Spinal cord (tissue), 9 donors: ENCODE measurements at regions not wholly inside any gene's neighbourhood (a gene's known extent, or its start where the extent isn't known, plus 50 kb on each side); places are given as distances from the start of the nearest gene placed in this dataset.
"Not testable (repeated sequence)": the region's sequence is repeated elsewhere in the genome, so short reads cannot be mapped to it uniquely, and the experiment has no call there.

ENCODE experiments used
- DNase-seq, 6 donors: peaks; one replicate each; pipeline versions ENCODE4 v3.0.0 to v3.0.0-alpha.2; 2013 to 2015; ENCODE audit warnings: low spot score in 6 of 6, low read depth in 4 of 6
- H3K27ac ChIP-seq: one replicate; pipeline ENCODE4 v1.5.1; 2013; ENCODE audit warnings: low read depth, low read length, control low read depth
- H3K27me3 ChIP-seq: one replicate; pipeline ENCODE4 v1.6.1; 2013; ENCODE audit warnings: low read length; ENCODE audit not compliant: control insufficient read depth, insufficient read depth
- H3K36me3 ChIP-seq: one replicate; pipeline ENCODE4 v1.6.1; 2013; ENCODE audit warnings: low read length; ENCODE audit not compliant: control insufficient read depth, insufficient read depth
- H3K4me1 ChIP-seq: one replicate; pipeline ENCODE4 v1.6.1; 2013; ENCODE audit warnings: low read length; ENCODE audit not compliant: control insufficient read depth, insufficient read depth
- H3K4me3 ChIP-seq: one replicate; pipeline ENCODE4 v1.5.1; 2013; ENCODE audit warnings: low read depth, low read length, control low read depth
- H3K9me3 ChIP-seq: one replicate; pipeline ENCODE4 v1.6.1; 2013; ENCODE audit warnings: low read length; ENCODE audit not compliant: control insufficient read depth, insufficient read depth
- WGBS: methylation state at CpG from one replicate; pipeline ENCODE4 v1.1.5; 2013; ENCODE audit warnings: missing lambda C conversion rate; ENCODE audit not compliant: insufficient coverage; 5-methylcytosine and 5-hydroxymethylcytosine counted together
- donor health status: healthy.

GRCh38 chr20:1818895-1819294 is 76.3 kb upstream of the SIRPA start:
- Histone ChIP-seq H3K36me3 (no peaks in the 10 kb centered on the region), H3K27ac (peak overlapping the region; percentile 22), H3K4me3 (no peak overlapping the region), H3K27me3 (peaks cover 2% of the 10 kb centered on the region), H3K4me1 (peaks cover 31% of the 10 kb centered on the region), H3K9me3 (no peaks in the 10 kb centered on the region)
- no peak for DNase-seq
- WGBS = 42% methylated on average over 4 of the region's 6 CpGs

GRCh38 chr20:1818247-1818840 is 76.9 kb upstream of the SIRPA start:
- DNase-seq = no peak
- H3K9me3 ChIP-seq = no peaks in the 10 kb centered on the region
- H3K4me3 ChIP-seq = no peak overlapping the region
- no peak overlapping the region for H3K27ac ChIP-seq
- 55% methylated on average over 1 of the region's 1 CpG for WGBS
- H3K36me3 ChIP-seq = no peaks in the 10 kb centered on the region
- H3K27me3 ChIP-seq = peaks cover 2% of the 10 kb centered on the region
- peaks cover 31% of the 10 kb centered on the region for H3K4me1 ChIP-seq

DNA sequence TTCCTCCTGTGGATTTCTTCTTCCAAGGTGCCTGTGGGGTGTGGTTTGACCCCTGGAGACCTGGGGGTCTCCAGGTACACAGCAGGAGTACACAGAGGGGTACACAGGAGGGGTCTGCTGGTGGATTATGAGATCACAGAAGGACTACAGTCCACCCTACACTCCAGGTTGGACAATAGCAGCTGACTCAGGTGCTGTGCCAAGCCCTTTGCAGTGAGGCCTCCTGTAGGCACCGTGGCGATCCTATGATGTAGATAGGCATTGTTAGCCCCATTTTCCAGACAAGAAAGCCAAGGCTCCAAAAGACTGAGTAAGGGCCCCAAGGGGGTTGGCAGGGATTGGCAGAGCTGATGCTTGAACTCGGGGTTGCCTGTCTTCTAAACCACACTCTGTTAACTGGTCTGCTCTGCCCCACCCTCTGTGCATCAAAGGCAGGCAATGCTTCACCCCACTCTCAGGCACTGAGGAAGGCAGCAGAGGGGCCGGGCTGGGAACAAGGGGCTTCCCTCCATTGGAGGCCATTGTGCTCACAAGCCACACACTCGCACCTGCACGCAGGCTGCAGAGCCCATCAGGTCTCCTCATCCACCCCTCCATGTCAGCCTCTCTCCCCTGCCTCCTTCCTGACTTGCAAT is 77.5 kb upstream of the SIRPA start:
- Histone ChIP-seq H3K4me3 (no peak overlapping the region), H3K9me3 (no peaks in the 10 kb centered on the region), H3K27ac (no peak overlapping the region), H3K36me3 (no peaks in the 10 kb centered on the region), H3K27me3 (peaks cover 2% of the 10 kb centered on the region), H3K4me1 (peaks cover 31% of the 10 kb centered on the region)
- DNase-seq = no peak
- WGBS = 96% methylated on average over 6 of the region's 6 CpGs

DNA sequence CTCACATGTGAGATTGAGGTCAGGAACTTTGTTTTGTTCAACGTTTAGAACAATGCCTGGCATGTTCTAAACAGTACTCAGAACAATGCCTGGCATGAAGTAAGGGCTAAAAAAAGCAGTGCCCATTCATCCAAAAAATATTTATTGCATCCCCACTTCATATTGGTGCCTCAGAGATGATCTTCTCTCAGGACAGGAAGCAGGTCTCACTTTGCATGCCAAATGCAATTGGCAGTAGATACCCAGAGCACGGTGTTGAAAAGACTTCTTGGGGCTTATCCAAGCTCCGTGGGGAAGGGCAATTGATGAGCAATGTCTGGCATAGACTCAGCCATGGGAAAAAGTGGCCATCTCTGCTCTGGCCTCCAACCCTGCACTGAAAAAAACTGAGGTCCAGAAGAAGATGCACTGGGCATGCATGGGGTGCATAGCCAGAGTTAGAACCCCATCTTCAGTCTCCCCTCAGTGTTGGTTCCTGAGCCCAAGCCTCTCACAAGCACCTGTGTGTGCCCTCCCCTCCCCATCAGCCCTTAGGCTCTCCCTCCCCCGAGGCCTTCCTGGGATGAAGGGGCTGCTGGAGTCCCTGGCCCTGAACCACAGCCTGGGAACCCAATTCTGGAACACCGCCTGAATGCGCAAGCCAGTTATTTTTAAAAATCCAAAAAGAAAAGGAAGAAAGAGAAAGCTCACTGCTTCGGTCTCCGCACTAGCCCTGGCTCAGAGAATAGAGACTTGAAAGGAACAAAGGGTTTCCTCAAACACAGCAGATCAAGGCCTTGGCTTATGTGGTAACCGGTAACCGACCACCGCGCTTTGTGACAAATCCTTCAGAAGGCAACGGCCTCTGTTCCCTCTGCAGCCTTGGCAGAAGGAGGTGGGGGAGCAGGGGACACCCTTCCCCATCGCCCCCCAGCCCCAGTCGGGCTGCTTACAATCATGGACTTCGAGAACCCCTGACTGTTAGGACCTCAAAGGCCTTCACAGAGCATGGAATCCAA is 78.5 kb upstream of the SIRPA start:
- Histone ChIP-seq H3K4me1 (peaks cover 31% of the 10 kb centered on the region), H3K27ac (peak overlapping the region; percentile 16), H3K36me3 (no peaks in the 10 kb centered on the region), H3K4me3 (no peak overlapping the region), H3K27me3 (peaks cover 2% of the 10 kb centered on the region), H3K9me3 (no peaks in the 10 kb centered on the region)
- peak in 2 of 6 donors; percentile 69 to 71 for DNase-seq
- 45% methylated on average over 11 of the region's 16 CpGs for WGBS

- H3K36me3 ChIP-seq = no peaks in the 10 kb centered on the region
- no peaks in the 10 kb centered on the region for H3K9me3 ChIP-seq
- H3K4me3 ChIP-seq = no peak overlapping the region
- 45% methylated on average over 2 of the region's 3 CpGs for WGBS
- no peak overlapping the region for H3K27ac ChIP-seq
- DNase-seq = peak in 1 of 6 donors; percentile 56
- peaks cover 2% of the 10 kb centered on the region for H3K27me3 ChIP-seq
- H3K4me1 ChIP-seq = peaks cover 42% of the 10 kb centered on the region
These were observed 79.6 kb upstream of the SIRPA start for GRCh38 chr20:1815502-1816085.

- not testable (repeated sequence) for H3K36me3 ChIP-seq, H3K4me3 ChIP-seq, H3K27ac ChIP-seq, DNase-seq, H3K9me3 ChIP-seq, H3K27me3 ChIP-seq
- WGBS = no CpG with 5 or more reads among the region's 1 CpG
- peaks cover 46% of the 10 kb centered on the region for H3K4me1 ChIP-seq
These were observed 80.3 kb upstream of the SIRPA start for GRCh38 chr20:1814861-1815260.

DNA sequence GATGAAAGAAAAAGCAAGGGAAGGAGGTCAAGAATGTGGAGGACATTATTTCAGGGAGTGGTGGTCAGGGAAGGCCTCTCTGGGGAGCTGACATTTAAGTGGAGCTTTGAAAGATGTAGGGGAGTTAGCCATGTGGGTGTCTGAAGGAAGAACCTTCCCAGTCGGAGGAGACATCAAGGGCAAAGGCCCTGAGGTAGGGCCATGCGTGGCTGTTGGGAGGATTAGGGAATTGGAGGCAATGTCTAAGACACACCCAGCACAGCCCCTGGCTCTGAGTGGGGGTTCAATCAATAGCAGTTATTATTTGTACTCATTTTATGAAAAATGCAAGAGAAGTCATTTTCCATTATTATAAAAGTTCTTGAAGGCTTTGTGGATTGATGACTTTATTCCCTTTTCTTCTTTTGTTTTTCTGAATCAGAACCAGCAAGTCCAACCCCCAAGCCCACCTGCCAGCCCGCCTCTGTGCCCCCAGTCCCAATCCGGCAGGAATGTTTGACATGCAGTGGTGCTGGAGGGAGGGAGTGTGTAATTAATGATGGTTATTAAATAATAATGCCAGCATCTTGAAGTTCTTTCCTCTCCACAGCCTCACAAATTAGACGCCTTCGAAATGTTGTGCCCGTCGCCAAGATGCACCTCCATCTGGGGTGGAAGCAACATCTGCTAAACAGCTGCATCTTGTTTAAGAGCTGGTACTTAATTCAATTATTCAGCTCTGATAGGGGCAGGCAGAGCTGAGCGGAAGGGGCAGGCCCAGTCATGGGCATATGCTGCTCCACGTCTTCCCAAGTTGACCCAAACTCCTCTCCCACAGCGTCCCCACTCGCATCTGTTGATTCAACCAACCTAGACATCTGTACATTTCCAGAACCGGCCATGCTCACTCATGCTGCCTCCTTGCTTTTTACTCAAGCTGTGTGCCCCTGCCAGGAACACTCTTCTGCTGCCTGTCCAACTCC is 81.3 kb upstream of the SIRPA start:
- DNase-seq = peak in 1 of 6 donors; percentile 42
- H3K9me3 ChIP-seq = no peaks in the 10 kb centered on the region
- H3K36me3 ChIP-seq = no peaks in the 10 kb centered on the region
- WGBS = 86% methylated on average over 9 of the region's 13 CpGs
- no peak overlapping the region for H3K27ac ChIP-seq
- peaks cover 3% of the 10 kb centered on the region for H3K27me3 ChIP-seq
- no peak overlapping the region for H3K4me3 ChIP-seq
- H3K4me1 ChIP-seq = peaks cover 41% of the 10 kb centered on the region

GRCh38 chr20:1813101-1813529 is 82.1 kb upstream of the SIRPA start:
- H3K4me1 ChIP-seq = peaks cover 38% of the 10 kb centered on the region
- H3K4me3 ChIP-seq = no peak overlapping the region
- no peaks in the 10 kb centered on the region for H3K9me3 ChIP-seq
- no peak overlapping the region for H3K27ac ChIP-seq
- 90% methylated on average over 3 of the region's 7 CpGs for WGBS
- DNase-seq = no peak
- peaks cover 4% of the 10 kb centered on the region for H3K27me3 ChIP-seq
- no peaks in the 10 kb centered on the region for H3K36me3 ChIP-seq
